HepG2 (cell line): ENCODE measurements at regions not wholly inside any gene's neighbourhood (a gene's known extent, or its start where the extent isn't known, plus 50 kb on each side); places are given as distances from the start of the nearest gene placed in this dataset.

Experiments
- ATAC-seq: fragments of 200-7000 bp; cut with Tn5 transposase; 3 replicates; pipeline ENCODE4 v1.9.1; 2020; ENCODE audit warnings: mild to moderate bottlenecking, moderate library complexity
- BruUV-seq: library from RNA; stranded (reverse); fragments of 400-500 nt; replicated peaks from 2 replicates; lab custom pipeline; 2021; lab: Mats Ljungman, UMichigan
- CTCF ChIA-PET: fragments of 300-600 bp; formaldehyde crosslinking; extraction: SDS; loops from one replicate; lab custom pipeline; 2021; ENCODE audit warnings: low total read pairs, inconsistent platforms, low intra/inter-chr PET ratio; lab: Yijun Ruan, JAX
- POLR2A ChIA-PET: fragments of 350-600 bp; sonication (Branson Sonifier 250); formaldehyde crosslinking; loops from one replicate; lab custom pipeline; 2020; ENCODE audit warnings: antibody characterized with exemption, inconsistent platforms; lab: Yijun Ruan, JAX
- DNase-seq: peaks from one replicate; pipeline ENCODE4 v3.0.0-alpha.2; 2015; ENCODE audit warnings: low spot score
- FAIRE-seq: peaks from 3 replicates; lab custom pipeline; 2011; peaks lifted over from hg19 to GRCh38; lab: Jason Lieb, UNC
- H2AFZ ChIP-seq: one replicate; pipeline ENCODE4 v1.6.1; 2011; ENCODE audit warnings: low read length, inconsistent platforms
- H3K27ac ChIP-seq: fragments of 300-600 bp; 3 replicates; pipeline ENCODE4 v1.8.0; 2011; ENCODE audit warnings: mixed run types, mild to moderate bottlenecking, mixed read lengths, low read length, inconsistent platforms; ENCODE audit not compliant: insufficient read depth; ENCODE audit errors: extremely low read length
- H3K27me3 ChIP-seq, 2 experiments: fragments of 200-600 bp in 1 of 2; 2 replicates in 1 of 2; 3 replicates in 1 of 2; pipeline versions ENCODE4 v1.6.0 to v1.8.0; 2011; ENCODE audit warnings: low read length in 2 of 2, mild to moderate bottlenecking in 2 of 2, moderate library complexity in 2 of 2, inconsistent platforms in 1 of 2; ENCODE audit not compliant: insufficient read depth in 2 of 2, control insufficient read depth in 1 of 2
- H3K36me3 ChIP-seq, 2 experiments: fragments of 200-600 bp in 1 of 2; replicated peaks in 1 of 2; 2 replicates in 1 of 2; 3 replicates in 1 of 2; pipeline versions ENCODE4 v1.5.1 to v1.8.0; 2011; ENCODE audit warnings: low read length in 2 of 2, inconsistent platforms in 1 of 2; ENCODE audit not compliant: insufficient read depth in 2 of 2, control insufficient read depth in 1 of 2
- H3K4me1 ChIP-seq: 2 replicates; pipeline ENCODE4 v1.5.1; 2012; ENCODE audit warnings: low read length, inconsistent platforms; ENCODE audit not compliant: insufficient read depth
- H3K4me2 ChIP-seq: 2 replicates; pipeline ENCODE4 v1.6.0; 2011; ENCODE audit warnings: low read depth, low read length, inconsistent platforms
- H3K4me3 ChIP-seq, 3 experiments: fragments of 200-600 bp in 1 of 3; sonication (generic), shearing (Covaris generic) in 1 of 3; replicated peaks in 1 of 3; 2 replicates each; pipeline ENCODE4 v1.5.1; 2011 to 2016; ENCODE audit warnings: low read length in 3 of 3, inconsistent platforms in 2 of 3, low read depth in 2 of 3, mild to moderate bottlenecking in 2 of 3, control low read depth in 1 of 3, mixed read lengths in 1 of 3; ENCODE audit not compliant: insufficient read depth in 1 of 3
- H3K79me2 ChIP-seq: one replicate; pipeline ENCODE4 v1.6.1; 2011; ENCODE audit warnings: low read length, inconsistent platforms; ENCODE audit not compliant: insufficient read depth
- H3K9ac ChIP-seq: 2 replicates; pipeline ENCODE4 v1.6.0; 2011; ENCODE audit warnings: mild to moderate bottlenecking, low read depth, low read length, inconsistent platforms; ENCODE audit not compliant: insufficient read depth
- H3K9me3 ChIP-seq: 2 replicates; pipeline ENCODE4 v1.5.1; 2012; ENCODE audit warnings: mild to moderate bottlenecking, low read length
- H4K20me1 ChIP-seq: 2 replicates; pipeline ENCODE4 v1.6.0; 2011; ENCODE audit warnings: inconsistent platforms, mild to moderate bottlenecking, low read length, moderate library complexity; ENCODE audit not compliant: insufficient read depth
- CENPX ChIP-seq: sonication (generic); formaldehyde crosslinking; IDR thresholded peaks from 2 replicates; pipeline ENCODE4 v1.9.0; 2021; ENCODE audit warnings: mild to moderate bottlenecking, missing genetic modification reagents, moderate library complexity
- CSRNP1 ChIP-seq: sonication (generic); formaldehyde crosslinking; IDR thresholded peaks from 2 replicates; pipeline ENCODE4 v1.8.1; 2023; ENCODE audit warnings: mild to moderate bottlenecking, missing genetic modification reagents
- CTCF ChIP-seq: sonication (generic); formaldehyde crosslinking; IDR thresholded peaks from 2 replicates; pipeline ENCODE4 v1.5.0; 2020; ENCODE audit warnings: mild to moderate bottlenecking, missing genetic modification reagents, moderate library complexity
- GFI1 ChIP-seq: sonication (generic); formaldehyde crosslinking; IDR thresholded peaks from 2 replicates; pipeline ENCODE4 v1.5.0; 2020; ENCODE audit warnings: missing genetic modification reagents, mild to moderate bottlenecking, borderline replicate concordance
- MATR3 ChIP-seq: sonication (generic); formaldehyde crosslinking; IDR thresholded peaks from 2 replicates; pipeline ENCODE4 v1.4.0; 2020; ENCODE audit warnings: missing genetic modification reagents
- NCOR1 ChIP-seq: fragments of 200-600 bp; sonication (generic); IDR thresholded peaks from 2 replicates; pipeline ENCODE4 v1.7.0; 2017; ENCODE audit warnings: antibody characterized with exemption, low read length, borderline replicate concordance
- SMC3 ChIP-seq: IDR thresholded peaks from 2 replicates; pipeline ENCODE4 v1.6.1; 2011; ENCODE audit warnings: low read length, improper control_type of control experiment
- TRIM24 ChIP-seq: sonication (generic); formaldehyde crosslinking; IDR thresholded peaks from 2 replicates; pipeline ENCODE4 v1.8.0; 2022; ENCODE audit warnings: mild to moderate bottlenecking, missing genetic modification reagents
- WIZ ChIP-seq: sonication (generic); formaldehyde crosslinking; IDR thresholded peaks from 2 replicates; pipeline ENCODE4 v1.5.1; 2020; ENCODE audit warnings: mild to moderate bottlenecking, missing genetic modification reagents
- ZNF18 ChIP-seq: sonication (generic); formaldehyde crosslinking; IDR thresholded peaks from 2 replicates; pipeline ENCODE4 v1.8.0; 2022; ENCODE audit warnings: mild to moderate bottlenecking, missing genetic modification reagents; ENCODE audit not compliant: insufficient replicate concordance
- ZNF580 ChIP-seq: IDR thresholded peaks from 2 replicates; pipeline ENCODE4 v1.6.1; 2016; ENCODE audit warnings: low read depth, borderline replicate concordance
- ZNF776 ChIP-seq: sonication (generic); formaldehyde crosslinking; IDR thresholded peaks from 2 replicates; pipeline ENCODE4 v1.4.0; 2020; ENCODE audit warnings: mild to moderate bottlenecking, missing genetic modification reagents
- ZNF83 ChIP-seq: sonication (generic); formaldehyde crosslinking; IDR thresholded peaks from 2 replicates; pipeline ENCODE4 v1.4.0; 2020; ENCODE audit warnings: missing genetic modification reagents, mild to moderate bottlenecking, borderline replicate concordance
- in situ Hi-C: cut with HindIII; loops from 2 replicates; pipeline ENCODE4 v1.10.0; 2017; ENCODE audit warnings: low pct_unique_long_range_greater_than_20kb; ENCODE audit not compliant: extremely low pct_ligation_motif_present
- intact Hi-C: fragments of 100-400 bp; cut with micrococcal nuclease; formaldehyde crosslinking; loops from one replicate; pipeline ENCODE4 v1.10.0; 2022; ENCODE audit not compliant: unreplicated experiment

- peak; percentile 76 for TF ChIP-seq CTCF
- no peak for TF ChIP-seq ZNF580 (CRISPR knock-in tag)
- TF ChIP-seq ZNF18, result no peak
- TF ChIP-seq WIZ (CRISPR knock-in tag), result no peak
- peak; percentile 87 for TF ChIP-seq SMC3
- TF ChIP-seq ZNF776 (CRISPR knock-in tag), result no peak
Measured at GRCh38 chr2:154623819-154624218, 74.7 kb upstream of the KCNJ3 start (continued).

- Histone ChIP-seq H3K9me3 (no peaks in the 10 kb centered on the region), H3K36me3 (no peaks in the 10 kb centered on the region), H3K27me3 (no peaks in the 10 kb centered on the region), H3K79me2 (no peaks in the 10 kb centered on the region), H3K4me2 (no peak overlapping the region), H3K9ac (no peak overlapping the region), H3K4me1 (no peaks in the 10 kb centered on the region), H3K27ac (no peak overlapping the region)
- FAIRE-seq (no peak), ATAC-seq (no peak), DNase-seq (no peak)
- ChIA-PET CTCF (no interaction called here), POLR2A (no interaction called here)
- intact Hi-C loops (no loop called here), in situ Hi-C loops (no loop called here)
- TF ChIP-seq GFI1 (no peak), NCOR1 (no peak), CSRNP1 (CRISPR knock-in tag) (no peak), TRIM24 (no peak), ZNF83 (CRISPR knock-in tag) (no peak), MATR3 (CRISPR knock-in tag) (no peak), CENPX (CRISPR knock-in tag) (no peak)
- TF ChIP-seq, all 625 proteins: peak for 0
- no TSS peak for BruUV-seq
- Histone ChIP-seq H3K4me3 (no peak overlapping the region), H2AFZ (no peak overlapping the region), H4K20me1 (no peaks in the 10 kb centered on the region)
Measured at GRCh38 chr2:154637456-154637855, 61.0 kb upstream of the KCNJ3 start.
